Endothelial cell of umbilical vein (primary cell): ENCODE measurements at regions not wholly inside any gene's neighbourhood (a gene's known extent, or its start where the extent isn't known, plus 50 kb on each side); places are given as distances from the start of the nearest gene placed in this dataset.

Experiments used
- BruUV-seq: library from RNA; stranded (reverse); fragments of 400-500 nt; replicated peaks from 2 replicates; lab custom pipeline; 2021; lab: Mats Ljungman, UMichigan
- CTCF ChIA-PET: fragments of 300-600, 350-600 bp; sonication (Branson Sonifier 250); formaldehyde crosslinking; loops from one replicate; lab custom pipeline; 2021; ENCODE audit warnings: antibody characterized with exemption, inconsistent platforms; lab: Charles Lee
- POLR2A ChIA-PET: fragments of 300-600, 350-600 bp; sonication (Branson Sonifier 250); formaldehyde crosslinking; loops from one replicate; lab custom pipeline; 2021; ENCODE audit warnings: antibody characterized with exemption, inconsistent platforms; lab: Charles Lee
- DNase-seq: peaks from one replicate; pipeline ENCODE4 v3.0.0-alpha.2; 2011; ENCODE audit warnings: low read depth, low spot score
- FAIRE-seq: peaks from 2 replicates; lab custom pipeline; 2011; peaks lifted over from hg19 to GRCh38; lab: Jason Lieb, UNC
- H2AFZ ChIP-seq: 2 replicates; pipeline ENCODE4 v1.6.0; 2012; ENCODE audit warnings: low read depth, low read length, control low read depth, inconsistent platforms
- H3K27ac ChIP-seq: 2 replicates; pipeline ENCODE4 v1.5.1; 2011; ENCODE audit warnings: low read depth, mild to moderate bottlenecking, control low read depth, low read length, moderate library complexity; ENCODE audit not compliant: insufficient read depth
- H3K27me3 ChIP-seq, 2 experiments: 2 replicates each; pipeline versions ENCODE4 v1.6.0 to v1.6.1; 2011; ENCODE audit warnings: low read length in 2 of 2, mixed read lengths in 1 of 2; ENCODE audit not compliant: control insufficient read depth in 2 of 2, insufficient read depth in 2 of 2
- H3K36me3 ChIP-seq, 2 experiments: 2 replicates in 1 of 2; 3 replicates in 1 of 2; pipeline ENCODE4 v1.5.1; 2011; ENCODE audit warnings: low read length in 2 of 2, mild to moderate bottlenecking in 1 of 2, moderate library complexity in 1 of 2; ENCODE audit not compliant: control insufficient read depth in 2 of 2, insufficient read depth in 2 of 2; ENCODE audit errors: extremely low read depth in 1 of 2
- H3K4me1 ChIP-seq: 3 replicates; pipeline ENCODE4 v1.5.1; 2011; ENCODE audit warnings: mild to moderate bottlenecking, low read length; ENCODE audit not compliant: control insufficient read depth, insufficient read depth; ENCODE audit errors: extremely low read depth
- H3K4me2 ChIP-seq: 2 replicates; pipeline ENCODE4 v1.6.1; 2011; ENCODE audit warnings: low read length, control low read depth, mixed read lengths; ENCODE audit not compliant: insufficient read depth
- H3K4me3 ChIP-seq, 3 experiments: fragments of 200-600 bp in 1 of 3; sonication (generic), shearing (Covaris generic) in 1 of 3; replicated peaks in 1 of 3; 2 replicates each; pipeline ENCODE4 v1.5.1; 2011 to 2016; ENCODE audit warnings: control low read depth in 3 of 3, low read length in 3 of 3, mild to moderate bottlenecking in 2 of 3, inconsistent platforms in 1 of 3, low read depth in 1 of 3, moderate library complexity in 1 of 3; ENCODE audit not compliant: insufficient read depth in 1 of 3
- H3K79me2 ChIP-seq: 2 replicates; pipeline ENCODE4 v1.6.0; 2012; ENCODE audit warnings: low read length, inconsistent platforms; ENCODE audit not compliant: control insufficient read depth, insufficient read depth
- H3K9ac ChIP-seq: replicated peaks from 2 replicates; pipeline ENCODE3; 2011; ENCODE audit warnings: low read length, control low read depth; ENCODE audit not compliant: insufficient read depth; ENCODE audit errors: extremely low read depth
- H3K9me1 ChIP-seq: replicated peaks from 3 replicates; pipeline ENCODE4 v1.6.0; 2011; ENCODE audit warnings: mild to moderate bottlenecking, low read length; ENCODE audit not compliant: control insufficient read depth, insufficient read depth; ENCODE audit errors: extremely low read depth
- H3K9me3 ChIP-seq: replicated peaks from 2 replicates; pipeline ENCODE4 v1.5.1; 2012; ENCODE audit warnings: low read length, inconsistent platforms; ENCODE audit not compliant: control insufficient read depth, insufficient read depth
- H4K20me1 ChIP-seq: replicated peaks from 2 replicates; pipeline ENCODE3; 2011; ENCODE audit warnings: mild to moderate bottlenecking, low read length; ENCODE audit not compliant: control insufficient read depth, insufficient read depth; ENCODE audit errors: extremely low read depth
- CTCF ChIP-seq, 2 donors: IDR thresholded peaks; 1 replicate in 1 of 2; 2 replicates in 1 of 2; pipeline ENCODE4 v1.5.1; 2011; ENCODE audit warnings: low read length in 2 of 2, mild to moderate bottlenecking in 2 of 2, moderate library complexity in 2 of 2, control low read depth in 1 of 2, inconsistent platforms in 1 of 2, low read depth in 1 of 2; ENCODE audit not compliant: insufficient read depth in 1 of 2; ENCODE audit errors: extremely low read depth in 1 of 2
- EZH2 ChIP-seq: IDR thresholded peaks from 2 replicates; pipeline ENCODE4 v1.6.1; 2012; ENCODE audit warnings: borderline replicate concordance, low read depth, mild to moderate bottlenecking, moderate library complexity, low read length, inconsistent platforms; ENCODE audit not compliant: severe bottlenecking
- FOS ChIP-seq: IDR thresholded peaks from 2 replicates; pipeline ENCODE4 v1.6.1; 2011; ENCODE audit warnings: mild to moderate bottlenecking, low read length, moderate library complexity, borderline replicate concordance; ENCODE audit not compliant: insufficient read depth
- GATA2 ChIP-seq: IDR thresholded peaks from 2 replicates; pipeline ENCODE4 v1.7.0; 2011; ENCODE audit warnings: low read depth, mild to moderate bottlenecking, moderate library complexity, mixed read lengths, low read length; ENCODE audit not compliant: insufficient read length, insufficient read depth
- JUN ChIP-seq: IDR thresholded peaks from 2 replicates; pipeline ENCODE4 v1.6.1; 2011; ENCODE audit warnings: borderline replicate concordance, low read depth; ENCODE audit not compliant: insufficient read length, insufficient read depth
- MAX ChIP-seq: IDR thresholded peaks from 2 replicates; pipeline ENCODE4 v1.6.1; 2011; ENCODE audit not compliant: insufficient read depth, insufficient read length
- MYC ChIP-seq: IDR thresholded peaks from one replicate; pipeline ENCODE4 v1.6.1; 2011; ENCODE audit warnings: mild to moderate bottlenecking, low read depth, low read length
- POLR2A ChIP-seq: IDR thresholded peaks from 2 replicates; pipeline ENCODE4 v1.6.1; 2012; ENCODE audit warnings: low read depth, mild to moderate bottlenecking, control low read depth, low read length
- POLR2AphosphoS5 ChIP-seq: IDR thresholded peaks from 2 replicates; pipeline ENCODE4 v1.6.1; 2012; ENCODE audit warnings: low read depth, mild to moderate bottlenecking, control low read depth, low read length, moderate library complexity; ENCODE audit not compliant: insufficient read depth
- dilution Hi-C: fragments of 300-500 bp; cut with MboI; formaldehyde crosslinking; loops from one replicate; pipeline ENCODE4 v1.15.0; 2019; ENCODE audit warnings: low sequenced_read_pairs; ENCODE audit not compliant: extremely low pct_ligation_motif_present
- intact Hi-C: fragments of 100-400 bp; cut with micrococcal nuclease; formaldehyde crosslinking; loops from one replicate; pipeline ENCODE4 v1.10.0; 2022

GRCh38 chr10:80878330-80878729 lies 340.6 kb downstream of the SH2D4B start:
- dilution Hi-C loops: no loop called here
- Histone ChIP-seq H3K9ac (no peak overlapping the region), H3K27ac (no peak overlapping the region), H3K9me1 (no peaks in the 10 kb centered on the region), H3K9me3 (no peaks in the 10 kb centered on the region), H3K79me2 (no peaks in the 10 kb centered on the region), H3K4me3 (no peak overlapping the region), H3K36me3 (no peaks in the 10 kb centered on the region), H2AFZ (no peak overlapping the region), H4K20me1 (no peaks in the 10 kb centered on the region), H3K4me1 (no peaks in the 10 kb centered on the region), H3K27me3 (no peaks in the 10 kb centered on the region), H3K4me2 (no peak overlapping the region)
- intact Hi-C loops: no loop called here
- TF ChIP-seq GATA2 (no peak), MYC (no peak), MAX (no peak)
- ChIA-PET POLR2A (no interaction called here), CTCF (no interaction called here)
- DNase-seq (no peak), FAIRE-seq (no peak)
- no TSS peak for BruUV-seq

- no peak for TF ChIP-seq GATA2
- no peak for TF ChIP-seq POLR2AphosphoS5
- no peak for TF ChIP-seq MAX
- no peak for TF ChIP-seq EZH2
- no peak for TF ChIP-seq FOS
- no peak for TF ChIP-seq POLR2A
- TF ChIP-seq CTCF (IDR thresholded peaks at IDR 0.05; ENCODE audit: extremely low read depth in 1 of 2, insufficient read depth in 1 of 2, low read depth in 1 of 2, low read length in 2 of 2): no peak
- TF ChIP-seq JUN: no peak
- TF ChIP-seq MYC: no peak
- BruUV-seq: no TSS peak
These were observed 352.4 kb downstream of the SH2D4B start for GRCh38 chr10:80890146-80890545.

More at GRCh38 chr10:80890146-80890545, 352.4 kb downstream of the SH2D4B start:
- intact Hi-C loops (no loop called here), dilution Hi-C loops (no loop called here)
- ChIA-PET POLR2A (no interaction called here), CTCF (no interaction called here)
- Histone ChIP-seq H3K9me3 (no peaks in the 10 kb centered on the region), H3K9me1 (no peaks in the 10 kb centered on the region), H2AFZ (no peak overlapping the region), H3K4me3 (no peak overlapping the region), H3K27ac (no peak overlapping the region), H3K9ac (no peak overlapping the region), H3K4me2 (no peak overlapping the region), H4K20me1 (no peaks in the 10 kb centered on the region), H3K27me3 (no peaks in the 10 kb centered on the region), H3K79me2 (no peaks in the 10 kb centered on the region), H3K36me3 (no peaks in the 10 kb centered on the region), H3K4me1 (no peaks in the 10 kb centered on the region)
- DNase-seq (no peak), FAIRE-seq (no peak)
